ENCODE measurements at regions not wholly inside any gene's neighbourhood (a gene's known extent, or its start where the extent isn't known, plus 50 kb on each side); places are given as distances from the start of the nearest gene placed in this dataset.

- no peak for DNase-seq (ENCODE audit: low spot score)
Measured at GRCh38 chr1:244265507-244265906, 186.2 kb downstream of the ADSS2 start.

- DNase-seq (ENCODE audit: low spot score) = no peak
Measured at GRCh38 chr1:244269169-244269568, 182.5 kb downstream of the ADSS2 start.

GRCh38 chr1:244271004-244271403 lies 180.7 kb downstream of the ADSS2 start:
- DNase-seq (ENCODE audit: low spot score) = no peak

GRCh38 chr1:244271691-244272308 lies 179.9 kb downstream of the ADSS2 start:
- no peak for DNase-seq (ENCODE audit: low spot score)

- DNase-seq (ENCODE audit: low spot score) = peak; percentile 91
Measured at GRCh38 chr1:244272471-244273261, 179.0 kb downstream of the ADSS2 start.

GRCh38 chr1:244273262-244273844 lies 178.4 kb downstream of the ADSS2 start:
- no peak for DNase-seq (ENCODE audit: low spot score)

- DNase-seq (ENCODE audit: low spot score) = no peak
Measured at GRCh38 chr1:244273845-244274619, 177.7 kb downstream of the ADSS2 start.

GRCh38 chr1:244276646-244277045 lies 175.1 kb downstream of the ADSS2 start:
- no peak for DNase-seq (ENCODE audit: low spot score)

- DNase-seq (ENCODE audit: low spot score) = no peak
Measured at GRCh38 chr1:244280201-244280600, 171.5 kb downstream of the ADSS2 start.

- no peak for DNase-seq (ENCODE audit: low spot score)
Measured at GRCh38 chr1:244280859-244281258, 170.8 kb downstream of the ADSS2 start.

GRCh38 chr1:244283772-244284171 lies 167.9 kb downstream of the ADSS2 start:
- no peak for DNase-seq (ENCODE audit: low spot score)

GRCh38 chr1:244284641-244285156 lies 167.0 kb downstream of the ADSS2 start:
- no peak for DNase-seq (ENCODE audit: low spot score)

- DNase-seq (ENCODE audit: low spot score) = no peak
Measured at GRCh38 chr1:244286341-244286740, 165.4 kb downstream of the ADSS2 start.

GRCh38 chr1:244287726-244288125 lies 164.0 kb downstream of the ADSS2 start:
- DNase-seq (ENCODE audit: low spot score) = no peak

GRCh38 chr1:244288663-244289062 lies 163.0 kb downstream of the ADSS2 start:
- no peak for DNase-seq (ENCODE audit: low spot score)

GRCh38 chr1:244289991-244290785 lies 161.5 kb downstream of the ADSS2 start:
- DNase-seq (ENCODE audit: low spot score) = no peak

GRCh38 chr1:244291236-244292201 lies 160.2 kb downstream of the ADSS2 start:
- DNase-seq (ENCODE audit: low spot score) = no peak

GRCh38 chr1:244294599-244295224 lies 157.0 kb downstream of the ADSS2 start:
- no peak for DNase-seq (ENCODE audit: low spot score)

- no peak for DNase-seq (ENCODE audit: low spot score)
Measured at GRCh38 chr1:244296003-244296402, 155.7 kb downstream of the ADSS2 start.

GRCh38 chr1:244296447-244296846 lies 155.3 kb downstream of the ADSS2 start:
- no peak for DNase-seq (ENCODE audit: low spot score)

Data from cerebellar cortex (tissue), 1 donor.